Left colon (tissue), 2 donors: ENCODE measurements at regions not wholly inside any gene's neighbourhood (a gene's known extent, or its start where the extent isn't known, plus 50 kb on each side); places are given as distances from the start of the nearest gene placed in this dataset.
"Not testable (repeated sequence)": the region's sequence is repeated elsewhere in the genome, so short reads cannot be mapped to it uniquely, and the experiment has no call there.

Source experiments
- ATAC-seq: fragments of 200-7000 bp; cut with Tn5 transposase; one replicate; pipeline ENCODE4 v1.9.1; 2020; ENCODE audit warnings: mild to moderate bottlenecking, moderate library complexity
- DNase-seq, 2 donors: peaks; one replicate each; pipeline ENCODE4 v3.0.0-alpha.2; 2020
- intact Hi-C, 2 donors: fragments of 100-400 bp; cut with DNase I in 1 of 2; cut with micrococcal nuclease in 1 of 2; formaldehyde crosslinking; loops; one replicate each; pipeline versions ENCODE4 v1.11.2 to v1.14.0; 2022; cut with DNase I, micrococcal nuclease
- donor health status: DM: no; HTN: no; CAD: no.
- donor health status: DM: yes; HTN: yes; CAD: no.

GRCh38 chr20:6696001-6696400, 71.5 kb upstream of the BMP2 start:
- intact Hi-C loops, result no loop called here
- no peak for ATAC-seq

GRCh38 chr20:6693808-6694198, 73.7 kb upstream of the BMP2 start:
- not testable (repeated sequence) for ATAC-seq

More at GRCh38 chr20:6696001-6696400, 71.5 kb upstream of the BMP2 start:
- no peak for DNase-seq

GRCh38 chr20:6693178-6693807, 74.2 kb upstream of the BMP2 start:
- ATAC-seq, result peak; percentile 43
- intact Hi-C loops, result no loop called here
- peak; percentile 37 to 39 for DNase-seq

More at GRCh38 chr20:6693808-6694198, 73.7 kb upstream of the BMP2 start:
- intact Hi-C loops, DNase-seq: not testable (repeated sequence)

GRCh38 chr20:6692566-6693173, 74.8 kb upstream of the BMP2 start:
- ATAC-seq, result peak; percentile 23
- peak in 1 of 2 donors; percentile 44 for DNase-seq
- intact Hi-C loops, result no loop called here

- DNase-seq, result no peak
- ATAC-seq, result peak; percentile 49
Measured at GRCh38 chr20:6691516-6691915, 76.0 kb upstream of the BMP2 start.

GRCh38 chr20:6689339-6689973, 78.0 kb upstream of the BMP2 start:
- DNase-seq, result no peak
- no peak for ATAC-seq
- intact Hi-C loops, result no loop called here

More at GRCh38 chr20:6691516-6691915, 76.0 kb upstream of the BMP2 start:
- intact Hi-C loops, result no loop called here

GRCh38 chr20:6686171-6686570, 81.3 kb upstream of the BMP2 start:
- intact Hi-C loops, result no loop called here
- ATAC-seq (no peak), DNase-seq (no peak)

GRCh38 chr20:6685626-6686025, 81.9 kb upstream of the BMP2 start:
- no peak for ATAC-seq
- no peak for DNase-seq
- intact Hi-C loops, result no loop called here

- no peak for DNase-seq
- intact Hi-C loops, result no loop called here
Measured at GRCh38 chr20:6685181-6685582, 82.3 kb upstream of the BMP2 start.

GRCh38 chr20:6683021-6683977, 84.2 kb upstream of the BMP2 start:
- intact Hi-C loops, result no loop called here
- ATAC-seq (peak; percentile 78), DNase-seq (no peak)

More at GRCh38 chr20:6685181-6685582, 82.3 kb upstream of the BMP2 start:
- ATAC-seq, result peak; percentile 27

- intact Hi-C loops, result no loop called here
- ATAC-seq (peak; percentile 23), DNase-seq (no peak)
Measured at GRCh38 chr20:6680854-6681253, 86.6 kb upstream of the BMP2 start.

GRCh38 chr20:6680441-6680840, 87.0 kb upstream of the BMP2 start:
- DNase-seq (no peak), ATAC-seq (peak; percentile 40)
- intact Hi-C loops, result no loop called here

- no peak for ATAC-seq
- DNase-seq, result no peak
- intact Hi-C loops, result no loop called here
Measured at GRCh38 chr20:6679086-6679485, 88.4 kb upstream of the BMP2 start.

GRCh38 chr20:6678101-6678500, 89.4 kb upstream of the BMP2 start:
- intact Hi-C loops, result no loop called here
- DNase-seq (no peak), ATAC-seq (no peak)

GRCh38 chr20:6674831-6675230, 92.7 kb upstream of the BMP2 start:
- DNase-seq, result no peak
- no peak for ATAC-seq
- intact Hi-C loops, result no loop called here

GRCh38 chr20:6673071-6673470, 94.4 kb upstream of the BMP2 start:
- DNase-seq, result no peak
- intact Hi-C loops, result no loop called here
- no peak for ATAC-seq

- ATAC-seq (no peak), DNase-seq (no peak)
- intact Hi-C loops, result no loop called here
Measured at GRCh38 chr20:6671829-6672228, 95.7 kb upstream of the BMP2 start.

GRCh38 chr20:6668546-6668945, 98.9 kb upstream of the BMP2 start:
- ATAC-seq, result no peak
- DNase-seq, result no peak
- intact Hi-C loops, result no loop called here

GRCh38 chr20:6665621-6666355, 101.7 kb upstream of the BMP2 start:
- ATAC-seq, result no peak
- intact Hi-C loops, result no loop called here
- no peak for DNase-seq
